Anterior cingulate cortex (tissue), 58 donors: ENCODE measurements at regions not wholly inside any gene's neighbourhood (a gene's known extent, or its start where the extent isn't known, plus 50 kb on each side); places are given as distances from the start of the nearest gene placed in this dataset.
A peak's percentile ranks its signal among the peaks of the same experiment; 100 is the strongest.

Experiments used
- DNase-seq, 58 donors: peaks; one replicate each; lab custom pipeline; 2025; lab: John Stamatoyannopoulos, UW

- no peak for DNase-seq
Observed at GRCh38 chr10:98332623-98333269, 64.8 kb upstream of the LOXL4 start.

- no peak for DNase-seq
Observed at GRCh38 chr10:98331885-98332284, 63.9 kb upstream of the LOXL4 start.

DNA sequence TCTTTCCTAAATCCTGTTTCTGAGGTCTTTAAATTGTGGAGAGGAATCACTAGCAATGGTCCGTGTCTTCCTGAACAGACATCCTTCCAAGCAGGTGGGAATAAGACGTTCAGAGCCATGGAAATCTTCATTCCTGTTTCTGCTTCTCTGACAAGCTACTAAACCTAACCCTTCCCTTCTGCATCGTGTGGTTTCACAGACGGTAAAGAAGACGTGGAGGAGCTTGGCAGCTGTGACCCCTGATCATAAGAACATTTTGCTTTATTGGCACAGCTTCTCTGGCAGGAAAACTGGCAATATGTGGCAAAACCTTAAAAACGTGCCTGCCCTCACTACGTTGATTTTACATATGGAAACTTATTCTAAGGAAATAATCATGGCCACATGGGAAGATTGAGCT is 63.0 kb upstream of the LOXL4 start:
- no peak for DNase-seq

DNA sequence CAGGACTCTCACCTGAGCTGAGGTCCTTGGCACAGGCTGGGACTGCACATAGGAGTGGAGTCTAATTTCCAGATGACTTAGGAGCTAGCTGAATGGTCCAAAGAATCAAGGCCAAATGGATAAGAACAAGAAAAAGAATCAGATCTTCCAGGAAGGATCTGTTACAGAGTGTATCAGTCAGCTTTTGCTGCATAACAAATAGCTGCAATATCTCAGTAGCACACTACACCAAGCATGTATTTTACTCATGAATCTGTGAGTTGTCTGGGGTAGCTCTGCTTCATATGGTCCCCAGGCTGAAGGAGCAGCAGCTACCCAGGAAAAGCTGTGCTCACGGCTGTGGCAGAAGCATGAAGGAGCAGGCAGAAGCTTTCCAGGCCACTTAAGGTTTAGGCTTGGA is 60.6 kb upstream of the LOXL4 start:
- DNase-seq, result no peak

DNA sequence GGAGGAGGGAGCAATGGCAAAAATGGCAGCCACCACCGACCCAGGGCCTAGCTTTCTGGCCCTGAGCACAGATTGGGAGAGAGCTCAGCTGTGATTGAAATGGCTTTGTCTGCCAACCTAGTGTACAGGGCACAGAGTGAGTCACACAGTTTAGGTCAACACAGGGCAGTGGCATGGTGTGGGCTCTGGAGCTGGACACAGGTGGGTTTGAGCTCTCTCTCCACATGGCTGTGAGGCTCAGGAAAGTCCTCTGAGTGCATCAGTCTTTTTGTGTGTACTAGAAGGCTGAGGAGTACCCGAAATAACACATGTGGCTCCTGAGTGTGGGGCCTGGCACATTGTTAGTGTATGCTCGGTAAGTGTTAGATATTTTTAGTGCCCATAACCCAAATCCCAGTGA is 60.2 kb upstream of the LOXL4 start:
- no peak for DNase-seq

- peak in 26 of 58 donors; percentile 4 to 55 (median 22) for DNase-seq
Observed at GRCh38 chr10:98326621-98327027, 58.6 kb upstream of the LOXL4 start.

GRCh38 chr10:98323221-98324164 is 55.5 kb upstream of the LOXL4 start:
- DNase-seq, result peak in 4 of 58 donors; percentile 5 to 19 (median 8)

DNA sequence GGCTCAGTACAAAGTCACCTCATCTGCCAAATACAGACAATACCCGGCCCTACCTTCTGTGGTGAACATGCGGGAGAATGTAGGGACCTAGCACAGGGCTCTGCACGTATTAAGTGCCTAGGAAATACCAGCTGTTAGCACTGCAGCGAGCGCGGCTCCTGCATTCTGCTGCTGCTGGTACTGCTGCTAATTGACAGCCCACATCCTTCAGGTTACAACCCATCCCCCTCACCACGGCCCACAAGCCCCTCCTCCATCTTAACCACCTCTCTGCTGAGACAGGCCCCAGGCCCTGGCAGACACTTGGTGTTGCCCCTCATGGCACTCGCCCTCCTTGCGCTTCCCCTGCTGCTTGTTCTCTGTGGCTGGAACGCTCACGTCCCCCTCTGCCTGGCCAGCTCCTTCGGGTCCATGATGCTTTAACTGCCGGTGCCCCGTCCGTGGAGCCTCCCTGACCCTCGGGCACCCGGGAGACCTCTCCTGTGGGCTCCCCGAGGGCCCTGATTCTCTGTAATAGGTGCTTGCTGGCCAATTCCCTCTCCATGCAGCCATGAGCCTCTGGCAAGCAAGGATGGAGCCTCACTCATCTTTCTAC is 53.3 kb upstream of the LOXL4 start:
- DNase-seq, result no peak

DNA sequence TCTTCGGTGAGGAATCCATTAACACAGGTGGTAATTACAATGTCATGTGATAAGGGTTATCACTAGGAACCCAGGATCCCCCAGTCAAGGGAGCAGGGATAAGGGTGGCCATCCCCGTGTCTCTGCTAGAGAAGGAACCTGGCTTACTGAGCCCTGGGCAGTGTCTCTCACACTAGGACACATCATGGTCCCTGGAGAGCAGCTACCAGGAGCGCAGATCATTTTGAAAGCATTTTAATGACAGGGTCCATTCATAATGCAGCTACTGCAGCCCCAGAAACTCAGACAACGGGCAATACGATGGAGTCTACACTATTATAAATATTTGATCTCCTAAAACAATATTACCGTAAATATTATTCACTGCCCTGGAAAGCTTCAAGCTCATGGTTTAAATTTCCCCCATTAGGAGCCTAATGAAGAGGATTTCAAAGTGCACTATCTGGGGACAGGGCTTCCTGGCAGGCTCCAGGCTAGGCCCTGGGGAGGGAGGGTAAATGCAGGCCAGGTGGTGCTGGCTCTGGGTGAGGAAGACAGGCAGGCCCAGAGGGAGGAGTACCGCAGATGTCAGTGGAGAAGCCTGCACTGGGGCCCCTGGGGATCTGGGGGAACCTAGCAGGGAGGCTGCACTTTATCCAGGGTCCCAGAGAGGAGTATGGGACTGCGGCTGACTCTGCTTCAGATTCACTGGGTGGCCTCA is 52.6 kb upstream of the LOXL4 start:
- DNase-seq, result no peak

DNA sequence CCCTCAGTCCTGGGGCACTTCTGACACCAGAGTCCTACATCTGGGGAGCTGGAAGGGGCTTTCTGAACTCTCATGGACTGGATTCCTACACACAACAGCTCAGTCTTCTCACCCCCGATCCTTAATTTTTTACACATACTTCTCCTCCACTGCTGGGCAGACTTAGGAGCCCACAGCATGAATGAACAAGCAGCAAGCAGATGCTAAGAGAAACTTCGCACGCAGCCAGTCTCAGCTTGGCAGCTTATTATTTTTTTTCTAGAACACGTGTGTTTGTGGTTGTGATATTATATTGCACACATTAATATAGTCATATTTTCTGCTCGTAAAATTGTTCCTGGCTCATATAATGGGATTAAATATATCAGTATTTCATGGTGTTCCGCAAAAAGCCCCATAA is 50.9 kb upstream of the LOXL4 start:
- DNase-seq, result no peak
